NCI-H1105 (cell line): ENCODE measurements at regions not wholly inside any gene's neighbourhood (a gene's known extent, or its start where the extent isn't known, plus 50 kb on each side); places are given as distances from the start of the nearest gene placed in this dataset.

Source experiments
- DNase-seq: peaks from one replicate; lab custom pipeline; 2025; lab: John Stamatoyannopoulos, UW

GRCh38 chr4:149296503-149296902 lies 519.1 kb downstream of the IQCM start:
- no peak for DNase-seq

DNA sequence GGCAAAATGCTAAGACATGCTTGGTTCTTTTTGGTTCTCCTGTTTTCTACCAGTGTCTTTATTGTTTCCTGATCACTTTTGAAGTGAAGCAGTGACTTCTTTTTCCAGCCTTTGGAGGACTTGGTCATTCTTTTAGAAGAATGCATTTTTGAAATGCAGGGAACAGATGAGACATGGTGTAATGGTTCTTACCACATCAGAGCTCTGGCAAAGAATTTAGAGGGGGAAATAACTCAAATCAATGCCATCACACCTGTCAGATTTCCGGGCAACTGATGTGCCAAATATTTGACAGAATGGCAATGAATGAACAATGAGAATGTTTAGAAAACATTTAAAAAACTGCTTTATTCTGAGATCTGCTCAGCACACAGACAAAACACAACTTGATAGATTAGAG lies 519.6 kb downstream of the IQCM start:
- no peak for DNase-seq

- no peak for DNase-seq
Measured at GRCh38 chr4:149294601-149295000, 521.0 kb downstream of the IQCM start.

- DNase-seq = no peak
Measured at GRCh38 chr4:149293046-149293649, 522.5 kb downstream of the IQCM start.

DNA sequence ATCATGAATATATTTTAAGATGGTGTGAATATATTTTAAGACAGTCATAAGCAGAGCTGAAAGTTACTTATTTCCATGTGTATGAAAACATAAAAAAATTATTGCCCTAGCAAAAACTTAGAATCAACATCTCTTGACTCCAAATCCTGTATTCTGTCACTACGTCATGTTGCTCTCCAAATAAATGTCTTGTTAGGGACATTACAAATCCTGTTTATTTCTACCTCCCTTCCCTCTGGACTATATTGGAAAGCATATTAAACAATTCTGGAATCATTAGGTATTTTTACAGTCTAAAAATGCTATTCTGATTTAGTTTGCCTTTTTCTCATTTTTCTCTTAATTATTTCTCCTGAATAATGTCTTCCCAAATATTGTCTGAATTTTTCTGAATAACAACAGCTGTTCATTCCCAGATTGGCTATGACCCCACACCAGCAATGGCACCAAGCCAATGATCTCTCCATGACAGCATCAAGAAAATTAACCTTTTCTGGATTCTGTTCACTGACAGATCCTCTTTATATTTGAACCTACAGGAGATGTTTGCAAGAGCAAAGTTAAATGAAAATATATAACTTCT lies 523.1 kb downstream of the IQCM start:
- no peak for DNase-seq

GRCh38 chr4:149291463-149291862 lies 524.2 kb downstream of the IQCM start:
- DNase-seq = no peak

GRCh38 chr4:149280806-149281205 lies 534.8 kb downstream of the IQCM start:
- no peak for DNase-seq

- no peak for DNase-seq
Measured at GRCh38 chr4:149279776-149280175, 535.9 kb downstream of the IQCM start.

GRCh38 chr4:149279331-149279730 lies 536.3 kb downstream of the IQCM start:
- DNase-seq = no peak

DNA sequence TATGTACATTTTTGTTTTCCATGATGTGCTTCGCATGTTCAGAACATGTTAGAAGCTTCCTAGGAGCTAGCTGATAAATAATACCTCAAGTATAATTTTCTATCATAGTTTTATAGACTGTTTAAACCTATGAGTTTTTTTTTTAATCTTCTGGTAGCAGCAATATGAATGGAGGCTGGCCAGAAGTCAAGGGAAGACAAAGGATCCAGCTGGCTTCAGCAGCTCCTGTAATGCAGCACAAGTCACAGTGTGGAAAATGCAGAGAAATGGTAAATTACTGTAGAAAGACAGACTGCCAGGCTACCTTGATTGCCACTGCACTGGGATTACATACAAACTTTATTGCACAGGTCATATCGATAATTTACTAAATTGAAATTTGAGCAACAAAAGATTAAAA lies 537.9 kb downstream of the IQCM start:
- no peak for DNase-seq

DNA sequence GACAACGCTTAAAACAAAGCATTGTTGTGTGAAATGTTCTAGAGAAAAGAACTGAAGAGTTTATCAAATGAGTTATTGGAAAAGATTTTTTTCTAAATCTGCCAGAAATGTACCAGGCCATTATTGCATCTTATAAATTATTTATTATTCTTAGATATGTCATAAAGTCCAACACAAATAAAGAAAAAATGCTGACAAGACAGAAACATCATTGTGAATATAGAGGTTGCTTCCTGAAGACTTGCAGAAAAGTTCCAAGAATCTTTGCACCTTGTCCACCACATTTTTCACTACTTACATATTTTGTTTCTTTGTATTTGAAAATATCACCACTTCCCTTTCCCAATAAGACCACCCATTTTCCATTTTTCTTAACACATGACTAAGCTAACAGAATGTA lies 545.8 kb downstream of the IQCM start:
- DNase-seq = no peak

- no peak for DNase-seq
Measured at GRCh38 chr4:149266301-149266700, 549.3 kb downstream of the IQCM start.

- no peak for DNase-seq
Measured at GRCh38 chr4:149265645-149266044, 550.0 kb downstream of the IQCM start.

- no peak for DNase-seq
Measured at GRCh38 chr4:149264093-149264733, 551.4 kb downstream of the IQCM start.

- no peak for DNase-seq
Measured at GRCh38 chr4:149248191-149248764, 567.4 kb downstream of the IQCM start.

DNA sequence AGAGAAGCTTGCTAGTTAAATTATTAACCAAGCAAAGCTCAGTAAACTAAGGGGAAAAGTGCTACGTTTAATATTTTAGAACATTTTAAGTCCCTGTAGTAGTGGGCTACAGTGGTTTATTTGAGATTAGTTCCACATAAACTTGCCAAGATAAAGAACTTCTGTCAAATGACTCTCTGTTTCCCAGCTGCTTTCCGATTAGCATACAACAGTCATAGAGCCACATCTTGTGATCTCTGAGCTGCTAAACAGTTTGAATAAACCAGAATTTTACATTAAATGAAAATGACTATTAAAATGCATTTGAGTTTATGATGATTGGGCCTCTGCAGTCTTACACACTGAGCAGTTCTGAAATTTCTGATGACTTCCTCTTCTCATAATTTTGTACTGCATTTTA lies 568.5 kb downstream of the IQCM start:
- no peak for DNase-seq

- no peak for DNase-seq
Measured at GRCh38 chr4:149245333-149245732, 570.3 kb downstream of the IQCM start.

- no peak for DNase-seq
Measured at GRCh38 chr4:149238097-149238496, 577.5 kb downstream of the IQCM start.

DNA sequence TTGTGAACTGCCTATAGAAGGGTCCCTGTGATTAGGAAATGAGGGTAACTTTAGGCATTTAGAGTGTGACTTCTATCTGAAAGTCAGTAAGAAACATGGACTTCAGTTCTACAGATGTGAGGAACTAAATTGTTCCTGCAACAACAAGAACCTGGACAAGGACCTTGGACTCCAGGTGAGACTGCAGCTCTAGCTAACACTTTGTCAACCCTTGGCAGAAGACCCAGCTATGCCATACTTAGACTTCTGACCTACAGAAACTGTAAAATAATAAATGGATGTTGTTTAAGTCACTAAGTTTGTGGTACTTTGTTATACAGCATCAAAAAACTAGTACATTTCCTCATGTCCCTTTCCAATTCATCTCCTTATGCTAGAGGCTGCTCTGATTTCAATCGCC lies 580.8 kb downstream of the IQCM start:
- DNase-seq = no peak

- DNase-seq = no peak
Measured at GRCh38 chr4:149223659-149224058, 592.0 kb downstream of the IQCM start.

- no peak for DNase-seq
Measured at GRCh38 chr4:149218672-149219071, 597.0 kb downstream of the IQCM start.

GRCh38 chr4:149214301-149214700 lies 601.3 kb downstream of the IQCM start:
- DNase-seq = no peak

- DNase-seq = no peak
Measured at GRCh38 chr4:149211876-149212275, 603.8 kb downstream of the IQCM start.
